ENCODE measurements at regions not wholly inside any gene's neighbourhood (a gene's known extent, or its start where the extent isn't known, plus 50 kb on each side); places are given as distances from the start of the nearest gene placed in this dataset.
"Not testable (repeated sequence)": the region's sequence is repeated elsewhere in the genome, so short reads cannot be mapped to it uniquely, and the experiment has no call there.

DNA sequence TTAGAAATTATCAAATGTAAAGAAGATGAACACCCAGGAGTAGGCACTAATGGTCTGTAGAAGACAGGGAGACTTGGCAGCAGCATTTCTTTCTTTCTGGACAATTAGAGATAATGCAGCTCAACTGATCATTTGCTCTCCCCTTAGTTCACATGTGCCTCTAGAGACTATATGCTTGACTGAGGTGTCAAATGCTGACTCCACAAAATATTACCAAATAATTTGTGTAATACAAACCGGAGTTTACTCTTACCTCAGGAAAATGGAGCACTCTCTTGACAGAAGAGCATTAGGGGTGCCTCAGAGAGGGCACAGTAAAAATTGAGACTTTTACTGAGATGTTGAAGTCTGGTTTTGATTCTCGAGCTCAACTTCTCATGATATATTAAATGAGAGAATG is 131.8 kb downstream of the ATP6V1G3 start:
- DNase-seq = peak in 1 of 2 experiments; percentile 16

DNA sequence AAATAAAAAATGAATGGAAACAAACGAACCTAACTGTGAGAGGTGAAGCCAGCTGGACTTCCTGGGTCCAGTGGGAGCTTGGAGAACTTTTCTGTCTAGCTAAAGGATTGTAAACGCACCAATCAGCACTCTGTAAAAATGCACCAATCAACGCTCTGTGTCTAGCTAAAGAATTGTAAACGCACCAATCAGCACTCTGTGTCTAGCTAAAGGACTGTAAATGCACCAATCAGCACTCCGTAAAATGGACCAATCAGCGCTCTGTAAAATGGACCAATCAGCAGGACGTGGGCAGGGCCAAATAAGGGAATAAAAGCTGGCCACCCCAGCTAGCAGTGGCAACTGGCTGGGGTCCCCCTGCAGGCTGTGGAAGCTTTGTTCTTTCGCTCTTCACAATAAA is 135.8 kb downstream of the ATP6V1G3 start:
- DNase-seq = not testable (repeated sequence)

DNA sequence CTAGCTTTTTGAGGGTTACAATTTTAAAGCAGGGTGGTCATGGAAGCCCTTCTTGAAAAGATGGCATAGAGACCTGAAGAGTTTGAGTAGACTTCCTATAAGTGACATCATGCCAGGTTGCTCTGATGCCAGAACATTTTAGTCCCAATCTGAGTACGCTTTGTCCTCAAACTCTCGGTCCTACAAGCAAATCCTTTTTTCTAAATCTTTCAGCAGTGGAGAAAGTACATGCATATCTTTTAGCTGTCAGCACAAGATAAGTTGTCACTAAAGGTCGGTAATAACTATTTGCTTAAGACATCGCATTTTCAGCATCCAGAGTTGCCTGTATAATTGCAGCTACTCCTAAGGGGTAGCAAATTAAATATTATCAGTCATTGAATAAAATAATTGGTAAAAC is 140.4 kb downstream of the ATP6V1G3 start:
- no peak for DNase-seq

- no peak for DNase-seq
Observed at GRCh38 chr1:198399452-198399851, 141.0 kb downstream of the ATP6V1G3 start.

DNA sequence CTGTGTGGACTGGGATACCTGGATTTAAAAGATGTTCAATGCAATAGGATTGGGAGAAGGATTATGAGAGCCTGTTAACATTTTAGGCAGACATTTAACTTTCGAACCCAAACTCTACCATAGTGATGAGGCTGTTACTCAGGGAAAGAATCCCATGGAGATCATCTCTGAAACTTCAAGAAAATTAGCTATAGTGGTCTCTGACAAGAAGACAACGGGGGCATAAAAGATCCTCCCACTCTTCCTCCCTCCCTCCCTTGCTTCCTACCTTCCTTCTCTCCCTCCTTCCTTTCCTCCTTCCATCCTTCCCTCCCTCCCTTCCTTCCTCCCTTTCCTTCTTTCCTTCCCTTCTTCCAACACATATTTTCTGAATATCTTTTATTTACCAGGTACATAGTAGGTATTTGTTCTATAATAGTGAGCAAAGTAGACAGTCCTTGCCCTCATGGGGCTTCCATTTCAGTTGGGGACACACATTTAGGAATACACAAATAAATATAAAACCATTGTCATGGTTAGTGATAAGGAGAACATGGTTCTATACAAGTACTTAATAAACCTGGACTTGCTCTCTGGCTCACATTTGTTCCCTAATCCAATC is 143.2 kb downstream of the ATP6V1G3 start:
- no peak for DNase-seq

DNA sequence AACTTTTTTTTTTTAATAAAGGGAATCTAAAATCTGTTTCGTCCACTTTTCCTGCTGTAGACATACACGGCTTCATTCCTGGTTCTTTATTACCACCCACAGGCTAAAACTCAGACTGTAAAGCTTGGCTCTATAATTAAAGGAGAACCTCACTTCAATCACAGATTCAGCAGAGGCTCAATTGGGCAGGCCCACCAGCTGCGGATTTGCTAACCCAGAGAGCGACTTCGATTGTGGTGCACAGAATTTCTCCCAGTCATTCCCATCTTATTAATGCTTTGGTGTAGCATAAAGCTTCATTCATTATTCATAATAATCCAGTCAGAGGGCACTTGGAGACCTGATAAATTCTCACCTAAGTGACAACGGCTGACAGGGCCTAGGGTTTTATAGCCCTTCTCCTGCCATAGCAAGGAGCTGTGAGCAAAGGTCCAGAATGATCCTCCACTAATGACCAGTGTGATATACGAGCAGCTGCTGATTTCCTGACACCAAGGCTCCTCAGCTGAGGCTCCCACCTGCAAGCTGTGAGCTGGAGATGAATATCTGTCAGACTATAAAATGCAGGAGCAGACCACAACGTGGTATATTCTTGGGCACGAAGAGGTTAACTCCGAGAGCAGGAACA is 149.0 kb downstream of the ATP6V1G3 start:
- no peak for DNase-seq

DNA sequence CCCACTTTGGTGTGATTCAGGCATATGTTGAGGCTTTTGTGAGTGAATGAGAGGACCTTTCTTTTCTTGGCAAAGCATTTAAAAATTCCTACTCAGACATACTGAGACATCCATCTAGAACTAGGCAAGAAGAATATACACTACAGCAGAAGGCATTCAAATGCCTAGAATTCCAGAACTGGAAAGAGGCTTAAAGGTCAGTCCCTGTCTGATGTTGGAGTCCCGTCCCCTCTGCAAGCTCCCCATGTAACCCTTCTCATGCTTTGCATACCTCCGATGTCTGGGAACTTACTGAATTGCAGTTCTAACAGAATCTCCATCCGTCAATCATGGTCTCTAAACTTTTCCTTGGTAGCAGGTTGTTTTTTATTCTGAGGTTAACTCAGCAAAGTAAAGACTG is 152.9 kb downstream of the ATP6V1G3 start:
- DNase-seq = no peak

- DNase-seq = no peak
Observed at GRCh38 chr1:198380275-198380674, 160.2 kb downstream of the ATP6V1G3 start.

- DNase-seq = no peak
Observed at GRCh38 chr1:198377702-198378101, 162.8 kb downstream of the ATP6V1G3 start.

GRCh38 chr1:198374288-198374687 is 166.2 kb downstream of the ATP6V1G3 start:
- DNase-seq = no peak

- DNase-seq = no peak
Observed at GRCh38 chr1:198373376-198373775, 167.1 kb downstream of the ATP6V1G3 start.
